AG04450 (cell line): ENCODE measurements at regions not wholly inside any gene's neighbourhood (a gene's known extent, or its start where the extent isn't known, plus 50 kb on each side); places are given as distances from the start of the nearest gene placed in this dataset.

Source experiments
- CTCF ChIA-PET: fragments of 300-600, 350-600 bp; formaldehyde crosslinking; extraction: SDS; loops from one replicate; lab custom pipeline; 2022; ENCODE audit warnings: antibody characterized with exemption, inconsistent platforms; lab: Charles Lee
- POLR2A ChIA-PET: fragments of 350-600 bp; formaldehyde crosslinking; extraction: SDS; loops from one replicate; lab custom pipeline; 2021; ENCODE audit warnings: antibody characterized with exemption, inconsistent platforms; lab: Yijun Ruan, JAX
- DNase-seq: peaks from one replicate; pipeline ENCODE4 v3.0.0-alpha.2; 2011; ENCODE audit warnings: low read depth, low spot score
- H3K27ac ChIP-seq: one replicate; pipeline ENCODE4 v1.5.1; 2012; ENCODE audit warnings: low read depth, low read length, control low read depth
- H3K27me3 ChIP-seq: one replicate; pipeline ENCODE4 v1.6.0; 2012; ENCODE audit warnings: low read length; ENCODE audit not compliant: control insufficient read depth, insufficient read depth
- H3K4me3 ChIP-seq: 2 replicates; pipeline ENCODE4 v1.5.1; 2011; ENCODE audit warnings: mild to moderate bottlenecking, low read depth, low read length, control low read depth
- H3K9me3 ChIP-seq: 2 replicates; pipeline ENCODE4 v1.5.1; 2012; ENCODE audit warnings: low read length; ENCODE audit not compliant: control insufficient read depth, insufficient read depth
- TF ChIP-seq, protein P1 (sequence below): IDR thresholded peaks from 2 replicates; pipeline ENCODE4 v1.5.1; 2011; ENCODE audit warnings: low read depth, low read length, control low read depth, inconsistent platforms

DNA sequence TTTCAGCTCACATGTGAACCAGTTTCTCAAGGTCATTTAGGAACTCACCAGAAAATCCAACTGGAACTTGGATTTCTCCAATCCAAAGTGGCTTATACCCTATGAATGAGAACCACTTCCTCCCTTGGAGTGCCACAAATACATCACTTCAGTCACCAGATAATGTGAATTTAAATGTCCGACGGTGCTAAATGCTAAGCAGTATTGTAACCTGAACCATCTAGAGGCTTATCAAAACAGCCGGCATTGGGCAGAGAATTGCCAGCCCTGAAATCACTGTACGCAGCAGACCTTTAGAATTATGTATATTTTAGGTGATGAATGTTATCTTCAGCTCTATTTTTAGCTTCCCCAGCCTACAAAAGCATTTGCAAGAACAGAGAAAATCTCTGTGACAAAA is 76.8 kb upstream of the COX20 start:
- CTCF ChIA-PET, result no interaction called here
- POLR2A ChIA-PET, result interaction anchor here (0.7 kb wide), 1 partner anchor 91 kb away, joined by 3 read pairs; no protein-coding TSS in a partner anchor
- no peak overlapping the region for H3K4me3 ChIP-seq
- DNase-seq, result no peak
- H3K27ac ChIP-seq, result no peak overlapping the region
- no peaks in the 10 kb centered on the region for H3K27me3 ChIP-seq
- no peaks in the 10 kb centered on the region for H3K9me3 ChIP-seq
- TF ChIP-seq, protein P1, sequence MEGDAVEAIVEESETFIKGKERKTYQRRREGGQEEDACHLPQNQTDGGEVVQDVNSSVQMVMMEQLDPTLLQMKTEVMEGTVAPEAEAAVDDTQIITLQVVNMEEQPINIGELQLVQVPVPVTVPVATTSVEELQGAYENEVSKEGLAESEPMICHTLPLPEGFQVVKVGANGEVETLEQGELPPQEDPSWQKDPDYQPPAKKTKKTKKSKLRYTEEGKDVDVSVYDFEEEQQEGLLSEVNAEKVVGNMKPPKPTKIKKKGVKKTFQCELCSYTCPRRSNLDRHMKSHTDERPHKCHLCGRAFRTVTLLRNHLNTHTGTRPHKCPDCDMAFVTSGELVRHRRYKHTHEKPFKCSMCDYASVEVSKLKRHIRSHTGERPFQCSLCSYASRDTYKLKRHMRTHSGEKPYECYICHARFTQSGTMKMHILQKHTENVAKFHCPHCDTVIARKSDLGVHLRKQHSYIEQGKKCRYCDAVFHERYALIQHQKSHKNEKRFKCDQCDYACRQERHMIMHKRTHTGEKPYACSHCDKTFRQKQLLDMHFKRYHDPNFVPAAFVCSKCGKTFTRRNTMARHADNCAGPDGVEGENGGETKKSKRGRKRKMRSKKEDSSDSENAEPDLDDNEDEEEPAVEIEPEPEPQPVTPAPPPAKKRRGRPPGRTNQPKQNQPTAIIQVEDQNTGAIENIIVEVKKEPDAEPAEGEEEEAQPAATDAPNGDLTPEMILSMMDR, result no peak

DNA sequence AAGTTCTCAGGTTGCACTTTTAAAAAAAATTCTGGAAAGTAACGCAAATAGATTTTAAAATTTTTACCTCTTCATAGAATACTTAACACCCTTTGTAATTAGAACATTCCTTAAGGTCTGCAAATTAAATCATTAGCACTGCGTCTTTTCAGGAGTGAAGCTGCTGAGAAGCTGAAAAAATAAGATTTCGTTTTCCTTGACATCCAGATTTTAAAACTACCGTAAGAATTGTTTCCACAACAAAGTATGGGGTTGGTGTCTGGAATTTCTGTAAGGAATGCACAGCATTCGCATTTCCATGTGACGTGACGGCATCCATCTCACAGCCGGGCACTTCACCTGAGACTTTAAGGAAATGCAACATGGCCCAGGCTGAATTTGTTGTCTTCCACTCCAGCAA is 76.3 kb upstream of the COX20 start:
- no peaks in the 10 kb centered on the region for H3K27me3 ChIP-seq
- no peak for DNase-seq
- CTCF ChIA-PET, result no interaction called here
- no peak overlapping the region for H3K4me3 ChIP-seq
- TF ChIP-seq, protein P1, result no peak
- H3K27ac ChIP-seq, result no peak overlapping the region
- H3K9me3 ChIP-seq, result no peaks in the 10 kb centered on the region
- POLR2A ChIA-PET, result interaction anchor here (0.7 kb wide), 1 partner anchor 91 kb away, joined by 3 read pairs; no protein-coding TSS in a partner anchor

DNA sequence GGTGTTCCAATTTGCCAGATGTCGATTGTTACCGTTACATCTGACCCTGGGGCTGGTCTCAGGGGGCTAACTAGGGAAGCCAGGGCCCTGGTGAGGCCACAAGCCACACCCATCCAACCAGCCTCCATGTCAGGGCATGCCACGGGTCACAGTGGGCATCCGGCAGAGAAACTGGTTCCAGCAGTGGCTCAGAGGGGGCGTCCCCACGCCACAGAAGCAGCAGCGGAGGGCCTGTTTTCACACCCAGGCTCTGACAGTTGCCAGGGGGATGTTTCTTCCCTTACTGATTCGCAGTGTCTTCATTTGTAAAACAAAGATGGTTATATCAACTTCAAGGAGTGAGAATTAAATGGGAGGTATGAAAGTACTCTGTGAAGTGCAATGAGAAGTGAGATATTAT is 75.0 kb upstream of the COX20 start:
- H3K27ac ChIP-seq, result no peak overlapping the region
- no peak overlapping the region for H3K4me3 ChIP-seq
- H3K9me3 ChIP-seq, result no peaks in the 10 kb centered on the region
- ChIA-PET POLR2A (no interaction called here), CTCF (no interaction called here)
- TF ChIP-seq, protein P1, result no peak
- H3K27me3 ChIP-seq, result no peaks in the 10 kb centered on the region
- DNase-seq, result no peak

DNA sequence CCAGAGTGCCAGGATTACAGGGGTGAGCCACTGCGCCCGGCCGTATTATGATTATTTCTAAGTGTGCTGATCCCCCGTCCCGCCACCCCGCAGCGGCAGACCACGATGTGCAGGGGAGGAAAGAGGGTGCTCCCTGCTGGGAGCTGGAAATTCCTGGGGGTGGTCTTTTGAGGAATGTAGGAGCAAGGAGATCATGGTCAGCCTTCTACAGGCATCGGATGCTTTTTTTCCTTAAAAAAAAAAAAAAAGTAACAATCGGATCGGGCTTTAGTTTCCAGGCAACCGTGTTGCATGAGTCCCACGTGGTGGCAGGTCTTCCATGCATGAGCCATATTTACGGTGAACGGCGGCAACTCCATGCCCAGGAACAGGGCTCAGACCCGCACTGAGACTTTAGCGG is 74.2 kb upstream of the COX20 start:
- POLR2A ChIA-PET, result interaction anchor here (0.7 kb wide), 1 partner anchor 1040 kb away, joined by 7 read pairs; no protein-coding TSS in a partner anchor
- TF ChIP-seq, protein P1, result no peak
- Histone ChIP-seq H3K4me3 (no peak overlapping the region), H3K27me3 (no peaks in the 10 kb centered on the region), H3K27ac (no peak overlapping the region), H3K9me3 (no peaks in the 10 kb centered on the region)
- CTCF ChIA-PET, result no interaction called here
- no peak for DNase-seq

GRCh38 chr1:244762629-244763028 is 72.8 kb upstream of the COX20 start:
- no peaks in the 10 kb centered on the region for H3K27me3 ChIP-seq
- no peak overlapping the region for H3K27ac ChIP-seq
- TF ChIP-seq, protein P1, result no peak
- no peak for DNase-seq
- CTCF ChIA-PET, result no interaction called here
- POLR2A ChIA-PET, result no interaction called here
- H3K9me3 ChIP-seq, result no peaks in the 10 kb centered on the region
- H3K4me3 ChIP-seq, result no peak overlapping the region
